Endothelial cell of umbilical vein (primary cell): ENCODE measurements at regions not wholly inside any gene's neighbourhood (a gene's known extent, or its start where the extent isn't known, plus 50 kb on each side); places are given as distances from the start of the nearest gene placed in this dataset.

Source experiments
- BruUV-seq: library from RNA; stranded (reverse); fragments of 400-500 nt; replicated peaks from 2 replicates; lab custom pipeline; 2021; lab: Mats Ljungman, UMichigan
- CTCF ChIA-PET: fragments of 300-600, 350-600 bp; sonication (Branson Sonifier 250); formaldehyde crosslinking; loops from one replicate; lab custom pipeline; 2021; ENCODE audit warnings: antibody characterized with exemption, inconsistent platforms; lab: Charles Lee
- POLR2A ChIA-PET: fragments of 300-600, 350-600 bp; sonication (Branson Sonifier 250); formaldehyde crosslinking; loops from one replicate; lab custom pipeline; 2021; ENCODE audit warnings: antibody characterized with exemption, inconsistent platforms; lab: Charles Lee
- DNase-seq: peaks from one replicate; pipeline ENCODE4 v3.0.0-alpha.2; 2011; ENCODE audit warnings: low read depth, low spot score
- FAIRE-seq: peaks from 2 replicates; lab custom pipeline; 2011; peaks lifted over from hg19 to GRCh38; lab: Jason Lieb, UNC
- H2AFZ ChIP-seq: 2 replicates; pipeline ENCODE4 v1.6.0; 2012; ENCODE audit warnings: low read depth, low read length, control low read depth, inconsistent platforms
- H3K27ac ChIP-seq: 2 replicates; pipeline ENCODE4 v1.5.1; 2011; ENCODE audit warnings: low read depth, mild to moderate bottlenecking, control low read depth, low read length, moderate library complexity; ENCODE audit not compliant: insufficient read depth
- H3K27me3 ChIP-seq, 2 experiments: 2 replicates each; pipeline versions ENCODE4 v1.6.0 to v1.6.1; 2011; ENCODE audit warnings: low read length in 2 of 2, mixed read lengths in 1 of 2; ENCODE audit not compliant: control insufficient read depth in 2 of 2, insufficient read depth in 2 of 2
- H3K36me3 ChIP-seq, 2 experiments: 2 replicates in 1 of 2; 3 replicates in 1 of 2; pipeline ENCODE4 v1.5.1; 2011; ENCODE audit warnings: low read length in 2 of 2, mild to moderate bottlenecking in 1 of 2, moderate library complexity in 1 of 2; ENCODE audit not compliant: control insufficient read depth in 2 of 2, insufficient read depth in 2 of 2; ENCODE audit errors: extremely low read depth in 1 of 2
- H3K4me1 ChIP-seq: 3 replicates; pipeline ENCODE4 v1.5.1; 2011; ENCODE audit warnings: mild to moderate bottlenecking, low read length; ENCODE audit not compliant: control insufficient read depth, insufficient read depth; ENCODE audit errors: extremely low read depth
- H3K4me2 ChIP-seq: 2 replicates; pipeline ENCODE4 v1.6.1; 2011; ENCODE audit warnings: low read length, control low read depth, mixed read lengths; ENCODE audit not compliant: insufficient read depth
- H3K4me3 ChIP-seq, 3 experiments: fragments of 200-600 bp in 1 of 3; sonication (generic), shearing (Covaris generic) in 1 of 3; replicated peaks in 1 of 3; 2 replicates each; pipeline ENCODE4 v1.5.1; 2011 to 2016; ENCODE audit warnings: control low read depth in 3 of 3, low read length in 3 of 3, mild to moderate bottlenecking in 2 of 3, inconsistent platforms in 1 of 3, low read depth in 1 of 3, moderate library complexity in 1 of 3; ENCODE audit not compliant: insufficient read depth in 1 of 3
- H3K79me2 ChIP-seq: 2 replicates; pipeline ENCODE4 v1.6.0; 2012; ENCODE audit warnings: low read length, inconsistent platforms; ENCODE audit not compliant: control insufficient read depth, insufficient read depth
- H3K9ac ChIP-seq: replicated peaks from 2 replicates; pipeline ENCODE3; 2011; ENCODE audit warnings: low read length, control low read depth; ENCODE audit not compliant: insufficient read depth; ENCODE audit errors: extremely low read depth
- H3K9me1 ChIP-seq: replicated peaks from 3 replicates; pipeline ENCODE4 v1.6.0; 2011; ENCODE audit warnings: mild to moderate bottlenecking, low read length; ENCODE audit not compliant: control insufficient read depth, insufficient read depth; ENCODE audit errors: extremely low read depth
- H3K9me3 ChIP-seq: replicated peaks from 2 replicates; pipeline ENCODE4 v1.5.1; 2012; ENCODE audit warnings: low read length, inconsistent platforms; ENCODE audit not compliant: control insufficient read depth, insufficient read depth
- H4K20me1 ChIP-seq: replicated peaks from 2 replicates; pipeline ENCODE3; 2011; ENCODE audit warnings: mild to moderate bottlenecking, low read length; ENCODE audit not compliant: control insufficient read depth, insufficient read depth; ENCODE audit errors: extremely low read depth
- CTCF ChIP-seq, 2 donors: IDR thresholded peaks; 1 replicate in 1 of 2; 2 replicates in 1 of 2; pipeline ENCODE4 v1.5.1; 2011; ENCODE audit warnings: low read length in 2 of 2, mild to moderate bottlenecking in 2 of 2, moderate library complexity in 2 of 2, control low read depth in 1 of 2, inconsistent platforms in 1 of 2, low read depth in 1 of 2; ENCODE audit not compliant: insufficient read depth in 1 of 2; ENCODE audit errors: extremely low read depth in 1 of 2
- EZH2 ChIP-seq: IDR thresholded peaks from 2 replicates; pipeline ENCODE4 v1.6.1; 2012; ENCODE audit warnings: borderline replicate concordance, low read depth, mild to moderate bottlenecking, moderate library complexity, low read length, inconsistent platforms; ENCODE audit not compliant: severe bottlenecking
- FOS ChIP-seq: IDR thresholded peaks from 2 replicates; pipeline ENCODE4 v1.6.1; 2011; ENCODE audit warnings: mild to moderate bottlenecking, low read length, moderate library complexity, borderline replicate concordance; ENCODE audit not compliant: insufficient read depth
- GATA2 ChIP-seq: IDR thresholded peaks from 2 replicates; pipeline ENCODE4 v1.7.0; 2011; ENCODE audit warnings: low read depth, mild to moderate bottlenecking, moderate library complexity, mixed read lengths, low read length; ENCODE audit not compliant: insufficient read length, insufficient read depth
- JUN ChIP-seq: IDR thresholded peaks from 2 replicates; pipeline ENCODE4 v1.6.1; 2011; ENCODE audit warnings: borderline replicate concordance, low read depth; ENCODE audit not compliant: insufficient read length, insufficient read depth
- MAX ChIP-seq: IDR thresholded peaks from 2 replicates; pipeline ENCODE4 v1.6.1; 2011; ENCODE audit not compliant: insufficient read depth, insufficient read length
- MYC ChIP-seq: IDR thresholded peaks from one replicate; pipeline ENCODE4 v1.6.1; 2011; ENCODE audit warnings: mild to moderate bottlenecking, low read depth, low read length
- POLR2A ChIP-seq: IDR thresholded peaks from 2 replicates; pipeline ENCODE4 v1.6.1; 2012; ENCODE audit warnings: low read depth, mild to moderate bottlenecking, control low read depth, low read length
- POLR2AphosphoS5 ChIP-seq: IDR thresholded peaks from 2 replicates; pipeline ENCODE4 v1.6.1; 2012; ENCODE audit warnings: low read depth, mild to moderate bottlenecking, control low read depth, low read length, moderate library complexity; ENCODE audit not compliant: insufficient read depth
- dilution Hi-C: fragments of 300-500 bp; cut with MboI; formaldehyde crosslinking; loops from one replicate; pipeline ENCODE4 v1.15.0; 2019; ENCODE audit warnings: low sequenced_read_pairs; ENCODE audit not compliant: extremely low pct_ligation_motif_present
- intact Hi-C: fragments of 100-400 bp; cut with micrococcal nuclease; formaldehyde crosslinking; loops from one replicate; pipeline ENCODE4 v1.10.0; 2022

GRCh38 chr22:27674261-27674923 is 127.2 kb downstream of the MN1 start:
- H3K4me2 ChIP-seq: no peak overlapping the region
- BruUV-seq: no TSS peak
- no peaks in the 10 kb centered on the region for H4K20me1 ChIP-seq
- no peak for FAIRE-seq
- H3K27ac ChIP-seq: no peak overlapping the region
- no peak overlapping the region for H2AFZ ChIP-seq
- H3K79me2 ChIP-seq: no peaks in the 10 kb centered on the region
- dilution Hi-C loops: no loop called here
- POLR2A ChIA-PET: no interaction called here
- H3K4me3 ChIP-seq: no peak overlapping the region
- H3K36me3 ChIP-seq: no peaks in the 10 kb centered on the region
- CTCF ChIA-PET: no interaction called here
- H3K27me3 ChIP-seq: peaks cover 3 to 6% of the 10 kb centered on the region in 2 experiments
- no peak for DNase-seq
- H3K9me3 ChIP-seq: no peaks in the 10 kb centered on the region
- no peak overlapping the region for H3K9ac ChIP-seq
- intact Hi-C loops: no loop called here
- peaks cover 10% of the 10 kb centered on the region for H3K4me1 ChIP-seq
- H3K9me1 ChIP-seq: no peaks in the 10 kb centered on the region
- TF ChIP-seq MYC (no peak), MAX (no peak), JUN (no peak), EZH2 (no peak), POLR2A (no peak), CTCF (IDR thresholded peaks at IDR 0.05; ENCODE audit: extremely low read depth in 1 of 2, insufficient read depth in 1 of 2, low read depth in 1 of 2, low read length in 2 of 2) (no peak), GATA2 (no peak), FOS (no peak), POLR2AphosphoS5 (no peak)
